Fibroblast of pulmonary artery (primary cell): ENCODE measurements at regions not wholly inside any gene's neighbourhood (a gene's known extent, or its start where the extent isn't known, plus 50 kb on each side); places are given as distances from the start of the nearest gene placed in this dataset.
A peak's percentile ranks its signal among the peaks of the same experiment; 100 is the strongest.
"Not testable (repeated sequence)": the region's sequence is repeated elsewhere in the genome, so short reads cannot be mapped to it uniquely, and the experiment has no call there.

Source experiments
- DNase-seq: peaks from one replicate; pipeline ENCODE4 v3.0.0-alpha.2; 2010; ENCODE audit warnings: low read depth
- H3K4me3 ChIP-seq: replicated peaks from 2 replicates; pipeline ENCODE4 v1.5.1; 2011; ENCODE audit warnings: low read depth, mild to moderate bottlenecking, control low read depth, low read length, moderate library complexity
- TF ChIP-seq, protein P1 (sequence below): IDR thresholded peaks from 2 replicates; pipeline ENCODE4 v1.5.1; 2011; ENCODE audit warnings: mild to moderate bottlenecking, control low read depth, low read length, inconsistent platforms; ENCODE audit errors: missing control alignments

DNA sequence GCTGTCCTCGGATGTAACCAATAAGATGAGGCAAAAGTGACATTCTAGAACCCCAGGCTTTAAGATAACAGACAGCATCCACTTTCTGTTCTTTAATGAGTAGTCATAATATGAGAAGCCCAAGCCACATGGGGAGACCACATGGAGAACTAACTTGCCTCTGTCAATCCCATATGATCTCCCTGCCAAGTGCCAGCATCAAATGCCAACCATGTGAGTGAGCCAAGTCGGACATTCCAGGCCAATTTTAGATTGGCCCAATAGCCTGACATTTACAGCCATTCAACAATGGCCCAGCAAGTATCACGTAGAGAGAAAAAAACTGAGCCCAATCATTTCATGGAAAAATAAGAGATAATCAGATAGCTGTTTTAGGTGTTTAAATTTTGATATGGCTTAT, 2048.3 kb upstream of the RAG2 start:
- H3K4me3 ChIP-seq = no peak overlapping the region
- TF ChIP-seq, protein P1, sequence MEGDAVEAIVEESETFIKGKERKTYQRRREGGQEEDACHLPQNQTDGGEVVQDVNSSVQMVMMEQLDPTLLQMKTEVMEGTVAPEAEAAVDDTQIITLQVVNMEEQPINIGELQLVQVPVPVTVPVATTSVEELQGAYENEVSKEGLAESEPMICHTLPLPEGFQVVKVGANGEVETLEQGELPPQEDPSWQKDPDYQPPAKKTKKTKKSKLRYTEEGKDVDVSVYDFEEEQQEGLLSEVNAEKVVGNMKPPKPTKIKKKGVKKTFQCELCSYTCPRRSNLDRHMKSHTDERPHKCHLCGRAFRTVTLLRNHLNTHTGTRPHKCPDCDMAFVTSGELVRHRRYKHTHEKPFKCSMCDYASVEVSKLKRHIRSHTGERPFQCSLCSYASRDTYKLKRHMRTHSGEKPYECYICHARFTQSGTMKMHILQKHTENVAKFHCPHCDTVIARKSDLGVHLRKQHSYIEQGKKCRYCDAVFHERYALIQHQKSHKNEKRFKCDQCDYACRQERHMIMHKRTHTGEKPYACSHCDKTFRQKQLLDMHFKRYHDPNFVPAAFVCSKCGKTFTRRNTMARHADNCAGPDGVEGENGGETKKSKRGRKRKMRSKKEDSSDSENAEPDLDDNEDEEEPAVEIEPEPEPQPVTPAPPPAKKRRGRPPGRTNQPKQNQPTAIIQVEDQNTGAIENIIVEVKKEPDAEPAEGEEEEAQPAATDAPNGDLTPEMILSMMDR = no peak
- no peak for DNase-seq

DNA sequence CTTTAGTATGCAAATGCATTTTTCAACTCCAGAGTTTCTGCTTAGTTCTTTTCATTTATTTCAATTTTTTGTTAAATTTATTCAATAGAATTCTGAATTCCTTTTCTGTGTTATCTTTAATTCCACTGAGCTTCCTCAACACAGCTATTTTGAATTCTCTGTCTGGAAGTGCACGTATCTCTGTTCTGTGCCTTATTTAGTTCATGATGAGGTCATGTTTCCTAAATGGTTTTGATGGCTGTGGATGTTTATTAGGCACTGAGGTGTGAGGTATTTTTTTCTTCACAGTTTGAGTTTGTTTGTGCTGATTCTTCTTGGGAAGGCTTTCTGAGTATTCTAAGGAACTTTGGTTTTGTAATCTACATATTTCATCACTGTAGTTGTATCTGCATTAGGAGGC, 2042.8 kb upstream of the RAG2 start:
- no peak for DNase-seq
- TF ChIP-seq, protein P1 = no peak
- no peak overlapping the region for H3K4me3 ChIP-seq

DNA sequence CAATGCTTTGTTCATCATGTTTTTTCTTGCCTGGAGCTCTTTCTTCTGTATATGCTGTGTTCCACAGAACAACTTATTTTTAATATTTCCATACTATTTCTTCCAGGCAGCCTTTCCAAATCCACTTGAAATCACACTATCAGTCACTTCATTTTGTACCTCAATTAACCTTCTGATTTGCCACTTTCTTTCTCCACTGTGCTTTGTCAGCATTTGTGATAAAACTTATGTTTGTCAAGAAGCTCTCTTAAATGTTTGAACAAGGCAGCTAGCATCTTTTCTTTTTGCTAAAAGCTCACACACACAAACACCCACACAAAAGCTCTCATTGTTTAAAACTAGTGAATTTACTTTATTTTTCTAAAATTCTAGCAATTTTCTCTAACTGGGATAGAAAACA, 2014.7 kb upstream of the RAG2 start:
- no peak overlapping the region for H3K4me3 ChIP-seq
- TF ChIP-seq, protein P1 = no peak
- no peak for DNase-seq

DNA sequence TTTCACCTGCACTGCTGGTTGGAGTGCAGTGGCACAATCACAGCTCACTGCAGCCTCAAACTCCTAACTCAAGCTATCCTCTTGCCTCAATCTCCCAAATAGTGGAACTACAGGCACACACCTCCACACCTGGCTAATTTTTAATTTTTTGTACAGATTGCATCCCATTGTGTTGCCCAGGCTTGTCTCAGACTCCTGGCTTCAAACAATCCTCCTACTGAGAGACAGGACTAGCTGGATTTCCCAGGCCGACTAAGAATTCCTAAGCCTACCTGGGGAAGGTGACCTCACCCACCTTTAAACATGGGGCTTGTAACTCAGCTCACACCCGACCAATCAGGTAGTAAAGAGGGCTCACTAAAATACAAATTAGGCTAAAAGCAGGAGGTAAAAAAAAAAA, 2003.3 kb upstream of the RAG2 start:
- H3K4me3 ChIP-seq, DNase-seq: not testable (repeated sequence)

DNA sequence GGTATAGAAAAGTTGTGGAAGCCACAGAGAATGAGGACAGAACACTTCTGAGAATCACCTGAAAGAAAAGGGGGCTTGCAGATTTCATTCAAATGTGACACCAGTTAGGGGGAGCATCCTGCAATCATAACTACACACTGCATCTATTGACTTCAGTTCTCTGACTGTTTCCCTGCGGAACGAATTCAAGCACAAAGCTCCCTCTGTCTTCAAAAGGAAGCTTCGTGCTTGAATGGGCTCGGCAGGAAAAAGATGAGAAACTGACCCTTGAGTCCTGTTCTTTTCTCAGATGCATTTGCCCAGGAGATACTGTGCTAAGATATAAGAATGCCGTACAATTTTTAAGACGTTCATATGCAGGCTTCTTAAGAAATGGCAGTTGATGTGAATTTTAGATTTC, 2000.4 kb upstream of the RAG2 start:
- TF ChIP-seq, protein P1 = no peak
- DNase-seq = no peak
- no peak overlapping the region for H3K4me3 ChIP-seq

DNA sequence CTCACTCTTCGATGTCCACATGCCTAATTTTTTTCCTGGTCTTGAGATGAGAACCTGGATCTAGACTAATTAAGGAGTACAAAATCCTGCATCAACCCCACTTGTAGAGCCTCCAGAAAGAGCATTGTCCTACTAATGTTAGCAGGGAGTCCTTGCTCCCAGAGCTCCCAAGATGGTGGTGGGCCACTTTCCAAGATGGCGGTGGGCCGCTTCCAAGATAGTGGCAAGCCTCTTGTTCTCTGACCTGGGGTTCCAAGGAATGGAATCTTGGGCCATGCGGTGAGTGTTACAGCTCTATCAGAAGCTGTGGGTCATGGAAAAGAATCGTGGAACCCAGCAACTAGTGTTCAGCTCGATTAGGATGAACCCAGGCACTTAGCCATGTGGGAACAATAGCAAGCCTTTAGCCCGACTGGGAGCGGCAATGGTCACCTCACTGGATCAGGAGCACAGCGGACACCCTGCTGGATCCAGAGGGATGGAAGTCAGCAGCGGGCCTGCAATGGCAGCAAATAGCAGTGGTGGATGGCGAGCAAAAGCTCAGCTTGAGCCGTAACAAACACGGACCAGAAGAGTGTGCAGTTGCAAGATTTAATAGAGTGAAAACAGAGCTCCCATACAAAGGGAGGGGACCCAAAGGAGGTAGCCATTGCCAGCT, 1997.5 kb upstream of the RAG2 start:
- not testable (repeated sequence) for H3K4me3 ChIP-seq, DNase-seq

DNA sequence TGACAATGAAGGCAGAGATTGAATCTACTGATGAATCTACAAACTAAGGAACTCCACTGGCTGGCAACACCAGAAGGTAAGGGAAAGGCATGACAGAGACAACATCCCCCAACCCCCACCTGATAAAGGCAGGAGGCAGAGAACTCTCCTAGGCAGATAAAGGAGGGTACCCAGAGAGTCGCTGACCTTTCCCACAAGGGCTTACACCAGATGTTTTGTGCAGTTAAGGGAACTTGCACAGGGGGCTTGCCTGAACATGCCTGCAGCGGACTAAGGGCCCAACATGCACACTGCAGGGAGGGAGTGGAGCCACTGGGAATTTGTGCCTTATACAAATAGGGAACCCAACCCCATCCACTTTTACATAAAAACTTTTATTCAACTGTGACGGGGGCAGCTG, 1996.9 kb upstream of the RAG2 start:
- H3K4me3 ChIP-seq = no peak overlapping the region
- DNase-seq = no peak
- TF ChIP-seq, protein P1 = no peak

DNA sequence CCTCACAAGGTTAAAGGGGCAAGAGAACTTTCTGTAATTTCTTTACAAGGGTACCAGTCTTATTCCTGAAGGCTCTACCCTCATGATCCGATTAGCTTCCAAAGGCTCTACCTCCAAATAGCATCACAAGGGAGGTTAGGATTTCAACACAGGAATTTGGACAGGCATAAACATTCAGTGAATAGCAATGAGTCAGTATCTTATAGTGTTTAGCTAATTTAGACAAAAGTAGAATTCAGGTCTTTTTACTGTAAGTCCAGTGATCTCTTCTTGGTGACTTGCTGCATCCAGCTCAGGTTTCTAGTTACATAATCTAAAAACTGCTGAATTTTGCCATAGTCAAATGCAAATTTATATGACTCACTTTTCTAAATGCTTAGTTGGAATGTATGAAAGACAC, 1995.6 kb upstream of the RAG2 start:
- DNase-seq = peak; percentile 26
- H3K4me3 ChIP-seq = no peak overlapping the region
- TF ChIP-seq, protein P1 = no peak
